ENCODE measurements at regions not wholly inside any gene's neighbourhood (a gene's known extent, or its start where the extent isn't known, plus 50 kb on each side); places are given as distances from the start of the nearest gene placed in this dataset.

DNA sequence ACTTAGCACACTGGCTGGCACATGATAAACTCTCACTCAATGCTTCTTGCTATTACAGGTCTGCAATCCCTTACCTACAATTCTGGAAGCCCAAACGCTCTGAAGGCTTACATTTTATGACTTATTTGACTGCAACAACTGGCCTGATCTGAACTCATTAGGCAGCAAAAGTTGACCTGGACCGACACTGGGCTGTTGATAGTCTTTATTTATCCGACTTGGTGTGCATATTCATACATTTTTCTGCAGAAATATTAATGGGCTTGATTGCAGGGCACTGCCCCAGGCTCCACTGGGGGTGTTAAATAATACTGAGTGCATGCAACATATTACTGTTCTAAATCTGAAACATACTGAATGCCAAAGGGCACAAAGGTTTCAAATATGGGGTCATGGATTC, 1076.7 kb downstream of the BCL11B start:
- TF ChIP-seq, protein P1, sequence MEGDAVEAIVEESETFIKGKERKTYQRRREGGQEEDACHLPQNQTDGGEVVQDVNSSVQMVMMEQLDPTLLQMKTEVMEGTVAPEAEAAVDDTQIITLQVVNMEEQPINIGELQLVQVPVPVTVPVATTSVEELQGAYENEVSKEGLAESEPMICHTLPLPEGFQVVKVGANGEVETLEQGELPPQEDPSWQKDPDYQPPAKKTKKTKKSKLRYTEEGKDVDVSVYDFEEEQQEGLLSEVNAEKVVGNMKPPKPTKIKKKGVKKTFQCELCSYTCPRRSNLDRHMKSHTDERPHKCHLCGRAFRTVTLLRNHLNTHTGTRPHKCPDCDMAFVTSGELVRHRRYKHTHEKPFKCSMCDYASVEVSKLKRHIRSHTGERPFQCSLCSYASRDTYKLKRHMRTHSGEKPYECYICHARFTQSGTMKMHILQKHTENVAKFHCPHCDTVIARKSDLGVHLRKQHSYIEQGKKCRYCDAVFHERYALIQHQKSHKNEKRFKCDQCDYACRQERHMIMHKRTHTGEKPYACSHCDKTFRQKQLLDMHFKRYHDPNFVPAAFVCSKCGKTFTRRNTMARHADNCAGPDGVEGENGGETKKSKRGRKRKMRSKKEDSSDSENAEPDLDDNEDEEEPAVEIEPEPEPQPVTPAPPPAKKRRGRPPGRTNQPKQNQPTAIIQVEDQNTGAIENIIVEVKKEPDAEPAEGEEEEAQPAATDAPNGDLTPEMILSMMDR (IDR thresholded peaks at IDR 0.05; ENCODE audit: poor library complexity), result no peak
- no peak for TF ChIP-seq EZH2 (IDR thresholded peaks at IDR 0.05; ENCODE audit: borderline replicate concordance)
- TF ChIP-seq EZH2phosphoT487 (IDR thresholded peaks at IDR 0.05; ENCODE audit: low read depth, severe bottlenecking, unreplicated experiment), result no peak
